Posterior vena cava (tissue), 2 donors: ENCODE measurements at regions not wholly inside any gene's neighbourhood (a gene's known extent, or its start where the extent isn't known, plus 50 kb on each side); places are given as distances from the start of the nearest gene placed in this dataset.

Experiments used
- DNase-seq: peaks from one replicate; pipeline ENCODE4 v3.0.0-alpha.2; 2020; ENCODE audit warnings: low spot score
- intact Hi-C, 2 donors: fragments of 100-400 bp; cut with DNase I; formaldehyde crosslinking; loops; one replicate each; pipeline versions ENCODE4 v1.14.1 to v1.14.2; 2022 to 2023
- donor health status: DM: yes; HTN: yes; CAD: no.
- donor health status: DM: yes; HTN: yes; CAD: no.

DNA sequence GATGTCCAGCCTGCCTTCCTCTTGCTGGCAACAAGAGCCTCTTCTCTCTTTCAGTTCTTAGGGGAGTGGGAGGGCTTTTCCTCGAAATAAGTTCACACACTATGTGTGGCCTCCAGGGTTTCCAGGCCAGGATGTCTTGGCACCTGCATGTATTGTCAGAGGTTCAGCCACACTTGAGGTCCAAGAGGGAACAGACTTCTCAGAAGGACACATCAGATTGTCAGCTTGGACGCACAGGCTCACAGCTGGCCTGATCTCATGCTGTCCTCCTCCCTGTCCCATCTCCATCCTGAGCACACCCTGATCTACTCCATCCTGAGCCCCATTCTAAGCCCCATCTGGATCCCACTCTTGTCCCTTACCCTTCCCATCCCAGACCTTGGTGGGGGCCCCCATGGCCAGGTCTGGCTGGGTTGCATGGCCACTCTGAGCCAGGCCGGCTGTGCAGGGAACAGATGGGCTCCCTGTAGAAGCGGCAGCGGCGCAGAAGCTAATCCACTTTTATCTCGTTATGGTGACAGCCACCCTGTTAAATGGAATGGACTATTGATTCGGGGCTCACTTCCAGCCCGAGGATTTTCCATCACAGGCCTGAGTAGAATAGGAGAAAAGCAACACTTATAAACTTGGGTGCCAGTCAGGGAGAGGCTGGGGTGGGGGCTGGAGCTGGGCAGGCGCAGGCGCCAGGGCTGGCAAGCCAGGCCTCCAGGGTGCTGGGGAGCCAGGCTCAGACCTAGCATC lies 85.1 kb upstream of the CSF3R start:
- DNase-seq: peak; percentile 64
- intact Hi-C loops: no loop called here

DNA sequence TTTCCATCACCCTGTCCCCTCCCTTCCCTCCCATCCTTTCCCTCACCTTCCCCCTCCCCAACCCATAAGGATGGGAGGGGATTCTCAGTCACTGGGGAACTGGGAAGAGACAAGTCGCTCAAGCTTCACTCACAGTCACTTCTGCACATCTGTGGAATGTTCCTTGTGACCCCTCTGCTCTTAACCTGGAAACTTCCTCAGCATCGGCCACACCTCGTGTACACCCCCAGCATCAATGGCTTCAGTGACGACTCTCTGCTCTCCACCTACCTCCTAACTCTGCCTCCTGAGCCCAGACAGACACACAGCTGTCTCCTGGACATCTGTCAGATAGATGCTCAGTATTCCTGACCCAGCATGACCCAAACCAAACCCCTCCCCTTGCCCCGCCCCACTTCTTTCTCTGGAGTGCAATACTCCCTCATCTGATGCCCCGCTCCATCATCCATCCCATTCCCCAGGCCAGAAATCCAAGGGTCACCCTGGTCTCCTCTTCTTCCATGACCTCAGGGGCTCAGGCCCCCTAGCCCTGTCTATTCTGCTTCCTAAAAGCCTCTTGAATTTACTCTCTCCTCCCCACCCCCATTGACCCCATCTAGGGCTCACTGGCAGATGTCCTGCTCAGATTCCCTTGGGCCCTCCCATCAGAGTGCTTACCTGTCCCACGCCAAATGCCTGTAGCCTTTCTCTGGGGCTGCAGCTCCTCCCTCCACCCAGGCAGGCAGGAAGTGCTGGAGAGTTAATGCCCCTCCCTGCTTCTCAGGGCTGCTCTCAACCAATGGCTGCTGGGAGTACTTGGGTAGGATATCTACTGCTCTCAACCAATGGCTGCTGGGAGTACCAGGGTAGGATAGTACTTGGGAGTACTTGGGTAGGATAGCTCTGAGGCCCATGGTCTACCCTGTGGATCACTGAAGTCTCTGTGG lies 83.1 kb upstream of the CSF3R start:
- peak; percentile 51 for DNase-seq
- intact Hi-C loops: no loop called here

DNA sequence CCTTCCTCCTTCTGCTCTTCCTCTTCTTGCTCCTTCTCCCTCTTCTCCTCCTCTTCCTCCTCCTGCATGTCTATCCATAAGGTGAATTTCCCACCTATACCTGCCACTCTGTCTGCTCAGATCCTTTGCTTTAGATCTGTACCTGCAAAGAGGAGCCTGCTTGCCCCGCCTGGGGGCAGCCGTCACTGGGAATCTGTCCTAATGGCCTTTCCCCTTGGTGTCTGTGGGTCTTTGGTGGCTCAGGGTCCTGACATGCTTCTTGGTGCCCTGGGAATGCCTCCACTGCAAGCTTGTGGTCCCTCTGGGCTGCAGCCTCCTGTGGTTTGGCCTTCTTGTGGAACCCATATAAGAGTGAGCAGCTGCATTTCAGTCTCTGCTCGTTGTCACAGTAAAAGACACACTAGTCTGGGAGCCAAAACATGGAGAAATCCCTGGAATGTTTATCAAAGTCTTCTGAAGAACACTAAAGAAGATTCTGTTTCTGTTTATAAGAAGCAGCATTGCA lies 79.5 kb upstream of the CSF3R start:
- peak; percentile 28 for DNase-seq
- intact Hi-C loops: no loop called here

DNA sequence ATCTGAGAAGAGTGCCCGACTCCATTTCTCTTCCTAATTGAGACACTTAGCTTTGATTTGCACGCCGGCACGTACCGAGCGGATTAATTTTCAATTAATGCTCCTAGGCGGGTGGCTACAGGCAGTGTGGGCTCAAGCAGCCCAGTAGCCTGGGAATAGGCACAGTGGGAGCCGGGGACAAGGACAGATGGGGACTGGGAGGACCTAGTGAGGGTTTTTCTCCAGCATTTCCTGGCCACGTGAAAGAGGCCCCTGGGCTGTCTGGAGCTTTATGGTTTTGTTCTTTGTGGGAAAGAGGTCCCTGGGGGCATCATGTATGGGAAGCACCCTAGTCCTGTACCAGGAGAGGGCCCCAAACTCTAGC lies 78.6 kb upstream of the CSF3R start:
- intact Hi-C loops: no loop called here
- peak; percentile 45 for DNase-seq

DNA sequence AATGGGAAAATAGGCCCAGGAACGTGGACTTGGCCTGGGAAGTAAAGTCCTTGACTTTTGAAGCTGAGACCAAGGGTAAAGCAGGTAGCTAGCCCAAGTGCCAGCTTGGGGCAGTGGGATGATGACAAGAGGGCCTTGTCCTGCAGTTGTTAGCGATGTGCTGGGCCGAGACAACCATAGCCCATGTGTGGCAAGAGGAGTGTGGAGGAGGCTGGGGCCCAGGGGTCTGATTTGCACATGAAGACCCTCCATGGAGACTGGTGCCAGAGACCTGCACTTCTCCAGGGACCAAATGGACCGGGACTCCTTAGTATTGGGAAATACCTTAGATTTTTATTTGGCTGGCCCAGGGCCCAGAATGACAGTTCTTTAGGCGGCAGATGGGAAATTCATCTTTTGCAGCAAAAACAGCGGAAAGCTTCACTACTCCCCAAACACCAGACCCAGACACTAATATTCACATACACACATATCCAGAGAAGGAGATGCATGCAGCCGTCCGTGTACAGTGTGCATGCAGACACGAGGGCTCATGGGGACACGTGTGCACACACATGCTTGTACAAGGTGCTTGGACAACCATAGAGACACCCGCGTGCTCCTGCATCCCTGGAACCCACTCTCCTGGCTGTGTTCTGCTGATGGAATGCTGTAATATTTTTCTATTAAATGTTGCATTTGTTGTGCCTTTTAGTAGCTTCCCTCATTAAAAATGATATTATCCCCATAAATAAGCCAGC lies 78.1 kb upstream of the CSF3R start:
- DNase-seq: peak; percentile 28
- intact Hi-C loops: no loop called here

DNA sequence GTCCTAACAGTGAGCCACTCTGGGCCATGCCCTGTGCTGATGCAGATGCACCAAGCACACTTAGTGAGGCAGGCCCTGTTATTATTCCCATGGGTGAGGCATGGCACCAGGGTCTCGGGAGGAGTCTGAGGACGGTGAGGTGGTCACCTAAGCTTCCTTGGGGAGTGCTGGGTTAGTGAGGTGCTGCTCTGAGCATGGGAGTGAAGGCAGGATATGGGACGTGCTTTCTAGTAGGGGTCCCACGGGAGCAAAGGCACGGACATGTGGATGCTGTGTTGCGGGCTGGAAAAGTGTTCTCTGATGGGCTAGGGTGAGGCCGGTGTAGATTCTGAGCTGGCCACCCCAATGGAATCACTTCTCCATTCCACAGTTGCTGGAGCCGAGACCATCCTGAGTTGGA lies 77.5 kb upstream of the CSF3R start:
- intact Hi-C loops: no loop called here

DNA sequence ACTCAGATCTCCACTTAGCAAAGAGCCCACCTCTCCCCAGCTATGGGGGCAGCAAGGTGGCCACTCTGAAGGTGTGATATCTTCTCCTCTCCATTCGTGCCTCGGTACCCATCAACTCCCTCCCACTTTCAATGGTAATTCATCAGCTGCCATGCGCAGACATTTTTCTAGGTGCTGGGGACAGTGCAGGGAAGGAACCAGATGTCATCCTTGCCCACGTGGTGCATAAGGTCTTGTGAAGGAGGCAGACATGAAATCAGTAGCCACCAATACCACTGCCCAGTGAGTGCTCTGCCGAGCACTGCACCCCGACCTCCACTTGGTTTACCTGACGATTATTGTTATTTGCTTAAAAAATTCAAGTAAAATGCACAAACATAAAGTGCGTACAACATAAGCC lies 76.3 kb upstream of the CSF3R start:
- intact Hi-C loops: no loop called here
- DNase-seq: peak; percentile 16

More for the DNA sequence above, 77.5 kb upstream of the CSF3R start:
- DNase-seq: peak; percentile 19

DNA sequence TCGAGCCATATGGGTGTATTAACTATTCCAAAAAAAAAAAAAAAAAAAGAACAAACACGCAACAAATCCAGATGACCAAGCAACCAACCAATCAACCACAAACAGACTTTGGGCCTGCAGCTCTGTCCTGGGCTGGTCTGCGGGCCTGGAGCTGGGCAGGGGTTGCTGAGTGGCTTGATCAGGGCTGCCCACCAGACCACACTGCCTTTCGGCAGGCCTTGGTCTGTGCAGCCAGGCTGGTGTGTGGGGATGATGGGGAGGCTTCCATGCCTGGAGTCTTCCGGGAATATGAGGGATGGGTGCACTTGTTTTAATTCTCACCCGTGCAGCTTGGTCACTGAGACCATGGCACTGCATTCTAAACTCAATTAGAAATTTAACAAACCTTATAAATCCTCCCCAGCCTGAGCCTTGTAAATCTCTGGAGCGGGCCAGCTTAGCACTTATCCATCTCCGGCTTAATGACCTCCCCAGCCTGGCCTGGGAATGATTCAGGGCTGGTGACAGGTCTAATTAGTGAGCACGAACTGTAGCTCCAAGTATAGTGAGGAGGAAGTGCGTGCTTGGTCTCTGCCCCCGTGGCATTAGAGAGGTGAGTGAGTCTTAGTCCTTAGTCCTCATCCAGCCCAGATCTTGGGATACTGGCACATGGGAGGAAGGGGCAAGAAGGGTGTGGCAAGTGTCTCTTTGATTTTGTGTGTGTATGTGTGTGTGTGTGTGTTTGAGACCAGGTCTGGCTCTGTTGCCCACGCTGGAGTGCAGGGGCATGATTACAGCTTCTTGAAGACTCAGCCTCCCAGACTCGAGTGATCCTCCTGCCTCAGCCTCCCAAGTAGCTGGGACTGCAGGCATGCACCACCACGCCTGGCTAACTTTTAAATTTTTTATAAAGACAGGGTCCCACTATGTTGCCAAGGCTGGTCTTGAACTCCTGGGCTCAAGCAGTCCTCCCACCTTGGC lies 74.6 kb upstream of the CSF3R start:
- DNase-seq: peak; percentile 72
- intact Hi-C loops: no loop called here

DNA sequence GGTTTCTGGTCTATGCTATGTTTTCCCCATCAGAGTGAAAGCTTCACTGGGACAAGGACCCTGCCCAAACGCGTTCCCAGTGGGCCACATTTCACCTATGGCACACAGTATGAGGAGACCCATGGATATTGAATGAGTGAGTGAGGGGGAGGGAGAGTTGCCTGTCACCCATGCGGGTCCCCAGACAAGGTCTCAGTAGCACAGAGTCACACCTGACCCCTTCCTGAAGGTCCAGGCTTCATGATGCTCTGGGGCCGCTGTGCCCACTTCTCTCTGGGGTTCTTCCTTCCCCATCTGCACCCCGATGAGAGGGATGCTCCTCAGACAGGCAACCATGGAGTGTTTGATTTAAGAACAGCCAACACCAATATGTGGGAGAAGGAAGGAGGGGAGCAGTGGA lies 72.3 kb upstream of the CSF3R start:
- intact Hi-C loops: no loop called here
- DNase-seq: peak; percentile 58

DNA sequence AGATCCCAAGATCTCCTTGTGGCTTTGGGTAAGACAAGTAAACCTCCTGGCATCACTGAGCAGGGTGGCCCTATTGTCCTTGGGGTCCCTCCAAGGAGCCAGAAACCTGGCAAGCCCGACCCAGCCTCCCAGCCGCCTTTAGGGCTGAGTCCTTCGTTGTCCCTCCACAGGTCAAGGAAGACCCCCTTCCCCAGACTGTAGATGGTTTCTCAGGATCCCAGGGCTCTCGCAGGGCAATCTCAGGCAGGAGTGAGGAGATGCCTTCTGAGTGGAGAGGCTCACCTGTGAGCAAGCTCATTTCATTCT lies 71.6 kb upstream of the CSF3R start:
- DNase-seq: peak; percentile 59
- intact Hi-C loops: no loop called here

DNA sequence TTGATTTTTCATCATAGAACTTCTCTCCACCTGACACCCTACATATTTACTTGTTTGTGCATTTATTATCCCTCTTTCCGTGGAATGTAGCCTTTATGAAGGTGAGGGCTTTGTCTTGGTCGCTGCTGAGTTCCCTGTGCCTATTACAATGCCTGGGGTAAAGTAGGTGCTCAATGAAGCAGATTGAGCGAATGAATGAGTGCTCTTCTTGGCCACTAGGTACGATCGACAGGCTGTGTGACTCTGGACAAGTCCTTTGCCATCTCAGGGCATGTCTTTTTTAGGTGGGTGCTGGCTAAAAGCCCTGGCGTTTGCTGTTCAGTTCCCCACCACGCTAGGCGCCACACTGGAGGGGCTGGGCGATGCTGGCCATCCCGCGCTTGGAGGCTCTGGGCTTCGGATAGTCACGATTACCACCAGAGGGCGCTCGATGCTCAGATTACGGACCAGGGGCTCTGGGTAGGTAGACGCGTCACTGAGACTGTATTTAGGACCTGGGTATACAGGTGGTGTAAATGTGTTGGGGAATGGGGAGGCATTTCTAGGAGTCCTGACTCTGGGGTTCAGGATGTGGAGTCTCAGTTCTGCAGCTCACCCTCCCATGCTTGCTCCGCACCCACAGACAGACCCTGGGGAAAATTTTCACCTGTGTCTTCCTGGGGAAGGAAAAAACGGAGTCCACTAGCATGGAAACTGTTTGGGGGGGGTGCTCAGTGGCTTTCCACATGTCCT lies 71.0 kb upstream of the CSF3R start:
- DNase-seq: peak; percentile 85
- intact Hi-C loops: no loop called here

DNA sequence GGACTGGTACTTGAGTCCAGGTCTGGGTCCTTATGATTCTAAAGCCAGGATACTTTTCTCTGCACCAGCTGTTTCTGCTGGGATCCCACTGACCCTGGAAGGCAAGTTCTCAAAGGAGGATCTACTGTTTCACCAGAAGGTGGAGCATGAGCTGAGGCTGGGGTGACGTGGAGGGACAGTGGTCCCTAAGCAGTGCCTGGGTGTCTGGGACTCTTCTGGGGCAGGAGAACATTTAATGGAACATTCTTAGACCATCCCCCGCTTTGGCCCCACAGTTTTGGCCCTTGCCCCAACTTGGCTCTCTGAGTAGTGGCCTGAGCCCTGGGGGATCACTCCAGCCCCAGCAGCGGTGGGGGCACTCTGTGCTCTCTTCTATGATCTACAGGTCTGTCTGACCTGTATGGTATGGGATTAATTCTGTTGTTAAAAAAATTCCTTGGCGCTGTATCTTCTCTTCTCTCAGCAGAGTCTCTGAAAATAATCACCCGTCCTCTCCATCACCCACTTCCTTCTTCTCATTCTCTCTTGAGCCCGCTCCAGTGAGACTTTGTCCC lies 60.3 kb upstream of the CSF3R start:
- DNase-seq: peak; percentile 40
- intact Hi-C loops: no loop called here

DNA sequence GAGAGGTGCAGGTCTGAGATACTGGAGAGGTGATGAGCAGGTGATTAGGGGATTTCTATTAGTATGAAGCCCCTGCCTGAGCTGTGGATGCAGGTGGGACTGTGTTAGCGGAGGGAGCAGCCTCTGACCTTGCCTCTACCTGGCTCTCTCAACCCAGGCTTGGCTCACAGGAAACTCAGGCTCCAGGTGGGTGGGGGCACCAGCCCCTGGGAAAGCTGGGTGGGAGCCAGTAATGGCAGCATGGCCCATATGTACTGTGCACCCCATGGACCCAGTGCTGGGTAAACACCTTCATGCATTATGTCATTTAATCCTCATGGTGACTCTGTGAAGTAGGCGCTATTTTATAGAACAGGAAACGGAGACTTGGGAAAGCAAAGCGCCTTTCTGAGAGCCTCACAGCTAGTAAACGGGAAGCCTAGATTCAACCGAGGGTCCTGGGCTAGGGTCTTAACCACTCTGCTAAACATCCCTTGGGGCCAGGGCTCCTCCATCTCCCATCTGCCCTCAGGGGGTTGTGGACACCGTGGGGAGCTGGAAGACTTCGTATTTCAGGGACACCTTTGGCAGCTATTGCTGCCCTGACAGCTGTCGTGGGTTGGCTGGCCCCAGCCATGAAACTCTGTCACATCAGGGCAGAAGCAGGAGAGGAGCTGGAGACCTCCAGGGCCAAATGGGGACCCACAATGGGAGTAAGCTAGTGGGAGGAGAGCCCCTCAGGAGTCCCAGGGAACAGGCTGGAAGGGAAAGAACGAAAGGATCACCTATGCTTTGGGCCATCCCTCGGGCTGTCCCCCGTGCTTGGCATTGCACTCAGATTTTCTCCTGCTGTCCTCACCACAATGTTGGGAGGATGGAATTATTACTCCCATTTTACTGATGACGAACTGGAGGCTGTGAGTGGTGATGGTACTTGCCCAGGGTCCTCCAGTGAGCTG lies 59.6 kb upstream of the CSF3R start:
- DNase-seq: peak; percentile 57
- intact Hi-C loops: no loop called here

DNA sequence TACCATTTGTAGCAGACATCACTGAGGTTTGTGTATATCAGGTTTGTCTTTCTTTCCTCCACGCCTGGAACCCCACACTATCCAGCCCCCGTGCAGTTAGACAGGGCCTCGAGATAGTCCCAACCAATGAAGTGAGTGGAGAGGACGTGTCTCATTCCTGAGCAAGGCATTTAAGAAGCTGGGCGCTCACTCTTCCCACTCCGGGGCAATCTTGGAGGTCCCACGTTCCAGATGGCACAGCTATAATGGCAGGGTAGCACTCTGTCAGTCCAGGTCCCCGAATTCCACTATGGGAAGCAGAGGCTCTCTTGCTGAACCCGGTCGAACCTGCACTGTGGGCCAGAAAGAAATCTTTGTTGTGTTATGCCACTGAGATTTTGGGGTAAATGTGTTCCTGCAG lies 57.3 kb upstream of the CSF3R start:
- peak; percentile 19 for DNase-seq
- intact Hi-C loops: no loop called here

DNA sequence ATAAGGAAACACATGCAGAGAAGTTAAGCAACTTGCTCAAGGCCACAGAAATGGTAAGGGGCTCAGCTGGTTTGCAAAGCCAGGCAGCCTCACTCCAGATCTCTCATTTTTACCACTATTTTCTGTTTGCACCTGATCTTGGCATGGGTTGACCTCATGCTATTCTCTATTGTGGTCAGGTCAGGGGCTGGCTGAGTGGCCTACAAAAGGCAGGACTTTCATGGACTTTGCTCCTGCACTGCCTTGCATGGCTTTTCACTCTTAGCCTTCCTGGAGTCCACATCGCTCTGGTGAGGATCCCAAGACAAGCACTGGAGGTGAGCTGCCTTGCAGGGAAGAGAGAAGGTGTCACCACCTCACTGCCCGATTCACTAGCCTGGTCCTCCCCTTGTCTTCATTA lies 56.8 kb upstream of the CSF3R start:
- intact Hi-C loops: no loop called here

DNA sequence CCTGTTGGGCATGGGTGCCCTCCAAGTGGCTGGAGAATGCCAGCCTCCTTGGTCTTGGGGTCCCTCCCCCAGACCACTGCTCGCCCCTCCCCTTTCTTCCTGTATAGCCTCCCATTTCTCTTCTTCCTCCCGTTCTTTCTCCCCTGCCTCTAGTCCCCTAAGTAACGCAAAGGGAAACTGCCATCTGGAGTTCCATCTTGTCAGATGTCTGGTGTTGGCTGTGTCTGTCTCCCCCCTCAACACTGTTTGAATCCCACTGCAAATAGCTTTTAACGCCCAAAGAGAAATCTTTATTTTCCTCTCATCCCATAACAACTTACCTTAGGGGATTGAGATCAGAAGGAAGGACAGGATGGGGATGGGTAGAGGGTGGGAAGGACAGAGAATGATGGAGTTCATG lies 55.3 kb upstream of the CSF3R start:
- intact Hi-C loops: no loop called here
- DNase-seq: no peak

More for the DNA sequence above, 56.8 kb upstream of the CSF3R start:
- DNase-seq: peak; percentile 40

DNA sequence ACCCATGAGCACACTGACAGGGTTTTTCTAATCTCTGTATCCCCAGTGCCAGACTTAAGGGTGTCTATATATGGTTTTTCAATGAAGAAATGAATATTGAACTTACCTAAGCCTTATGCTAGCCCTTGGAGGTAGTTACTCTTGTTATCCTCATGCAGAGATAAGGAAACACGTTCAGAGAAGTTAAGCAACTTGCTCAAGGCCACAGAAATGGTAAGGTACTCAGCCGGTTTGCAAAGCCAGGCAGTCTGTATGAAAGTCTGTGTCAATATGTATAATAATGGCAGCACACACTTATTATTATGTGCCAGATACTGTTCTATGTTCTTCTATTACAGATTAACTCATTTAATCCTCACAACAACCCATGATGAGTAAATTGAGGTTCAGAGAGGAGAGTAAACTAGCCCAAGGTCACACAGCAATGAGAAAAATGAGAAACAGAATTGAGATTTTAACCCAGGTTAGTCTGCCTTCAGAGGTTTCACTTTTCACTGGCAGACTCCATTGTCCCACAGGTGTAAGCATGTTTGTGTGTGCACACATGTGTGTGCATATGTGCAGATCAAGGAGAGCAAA lies 54.6 kb upstream of the CSF3R start:
- intact Hi-C loops: no loop called here
- no peak for DNase-seq
